SK-N-SH (cell line): ENCODE measurements at regions not wholly inside any gene's neighbourhood (a gene's known extent, or its start where the extent isn't known, plus 50 kb on each side); places are given as distances from the start of the nearest gene placed in this dataset.

Experiments
- CTCF ChIA-PET: fragments of 300-600, 350-600 bp; formaldehyde crosslinking; extraction: SDS; loops from one replicate; lab custom pipeline; 2021; lab: Yijun Ruan, JAX
- POLR2A ChIA-PET: fragments of 350-600 bp; sonication (Branson Sonifier 250); formaldehyde crosslinking; extraction: SDS; loops from one replicate; lab custom pipeline; 2020; ENCODE audit warnings: antibody characterized with exemption, inconsistent platforms; lab: Yijun Ruan, JAX
- DNase-seq: peaks from one replicate; pipeline ENCODE4 v3.0.0; 2012
- H2AFZ ChIP-seq: fragments of 200-600 bp; sonication (generic); 2 replicates; pipeline ENCODE4 v1.8.1; 2016; ENCODE audit warnings: antibody characterized with exemption, mild to moderate bottlenecking, low read depth
- H3F3A ChIP-seq: fragments of 200-600 bp; sonication (generic); replicated peaks from 2 replicates; pipeline ENCODE3; 2016; ENCODE audit warnings: antibody characterized with exemption, mild to moderate bottlenecking; ENCODE audit not compliant: insufficient read depth
- H3K27ac ChIP-seq, 2 experiments: fragments of 200-500 bp in 1 of 2; fragments of 200-600 bp in 1 of 2; sonication (Bioruptor generic) in 1 of 2; sonication (generic), shearing (Covaris generic) in 1 of 2; 2 replicates each; pipeline versions ENCODE4 v1.5.1 to v1.6.1; 2014 to 2016; ENCODE audit warnings: low read depth in 2 of 2, inconsistent platforms in 1 of 2, low read length in 1 of 2, mild to moderate bottlenecking in 1 of 2, mixed read lengths in 1 of 2
- H3K27me3 ChIP-seq: fragments of 200-600 bp; sonication (generic), shearing (Covaris generic); 2 replicates; pipeline ENCODE4 v1.6.1; 2016; ENCODE audit warnings: mixed run types; ENCODE audit not compliant: insufficient read depth
- H3K36me3 ChIP-seq, 2 experiments: fragments of 200-500 bp in 1 of 2; fragments of 200-600 bp in 1 of 2; sonication (Bioruptor generic) in 1 of 2; sonication (generic) in 1 of 2; replicated peaks in 1 of 2; 2 replicates each; pipeline versions ENCODE3 to v1.5.1; 2014 to 2016; ENCODE audit warnings: low read length in 1 of 2, mild to moderate bottlenecking in 1 of 2; ENCODE audit not compliant: insufficient read depth in 2 of 2, control insufficient read depth in 1 of 2
- H3K4me1 ChIP-seq, 2 experiments: fragments of 200-500 bp in 1 of 2; fragments of 200-600 bp in 1 of 2; sonication (Bioruptor generic) in 1 of 2; sonication (generic), shearing (Covaris generic) in 1 of 2; 2 replicates each; pipeline versions ENCODE4 v1.5.1 to v1.6.1; 2014 to 2016; ENCODE audit warnings: low read depth in 1 of 2, low read length in 1 of 2, mixed run types in 1 of 2; ENCODE audit not compliant: insufficient read depth in 2 of 2, control insufficient read depth in 1 of 2
- H3K4me2 ChIP-seq: fragments of 200-600 bp; sonication (generic), shearing (Covaris generic); 2 replicates; pipeline ENCODE4 v1.6.1; 2017; ENCODE audit warnings: mixed run types
- H3K4me3 ChIP-seq, 2 experiments: fragments of 200-500 bp in 1 of 2; fragments of 200-600 bp in 1 of 2; sonication (Bioruptor generic) in 1 of 2; sonication (generic), shearing (Covaris generic) in 1 of 2; 2 replicates each; pipeline versions ENCODE4 v1.5.1 to v1.8.1; 2014 to 2016; ENCODE audit warnings: low read depth in 2 of 2, inconsistent platforms in 1 of 2, low read length in 1 of 2, mild to moderate bottlenecking in 1 of 2, mixed read lengths in 1 of 2, moderate library complexity in 1 of 2
- H3K79me2 ChIP-seq: fragments of 200-600 bp; sonication (generic); 2 replicates; pipeline ENCODE4 v1.8.1; 2017; ENCODE audit warnings: mild to moderate bottlenecking; ENCODE audit not compliant: insufficient read depth
- H3K9ac ChIP-seq: fragments of 200-600 bp; sonication (generic); 2 replicates; pipeline ENCODE4 v1.6.1; 2017; ENCODE audit warnings: mixed run types
- H3K9me2 ChIP-seq: fragments of 200-600 bp; sonication (generic); 2 replicates; pipeline ENCODE4 v1.6.1; 2017; ENCODE audit warnings: mixed run types
- H3K9me3 ChIP-seq: fragments of 200-600 bp; sonication (generic); 2 replicates; pipeline ENCODE4 v1.6.1; 2017; ENCODE audit warnings: mixed run types, mild to moderate bottlenecking, moderate library complexity
- H4K20me1 ChIP-seq: fragments of 200-600 bp; sonication (generic); 2 replicates; pipeline ENCODE4 v1.6.1; 2017; ENCODE audit warnings: mild to moderate bottlenecking, mixed run types; ENCODE audit not compliant: insufficient read depth
- ELF1 ChIP-seq: IDR thresholded peaks from 2 replicates; pipeline ENCODE4 v1.4.0; 2012
- EP300 ChIP-seq, 2 experiments: IDR thresholded peaks; 2 replicates each; pipeline versions ENCODE4 v1.4.0 to v1.6.1; 2012; ENCODE audit warnings: borderline replicate concordance in 1 of 2, low read depth in 1 of 2, low read length in 1 of 2
- EZH2phosphoT487 ChIP-seq: fragments of 200-600 bp; sonication (generic); IDR thresholded peaks from 2 replicates; pipeline ENCODE4 v1.6.1; 2017; ENCODE audit warnings: low read depth, mixed run types, mild to moderate bottlenecking, antibody characterized with exemption, moderate library complexity, borderline replicate concordance
- FOSL2 ChIP-seq: IDR thresholded peaks from 2 replicates; pipeline ENCODE4 v1.4.0; 2012; ENCODE audit warnings: low read depth, mild to moderate bottlenecking, moderate library complexity, borderline replicate concordance
- FOXJ3 ChIP-seq: sonication (generic); formaldehyde crosslinking; IDR thresholded peaks from 2 replicates; pipeline ENCODE4 v1.5.1; 2020; ENCODE audit warnings: mild to moderate bottlenecking, missing genetic modification reagents
- GABPA ChIP-seq: IDR thresholded peaks from 2 replicates; pipeline ENCODE4 v1.4.0; 2012; ENCODE audit warnings: low read depth, mild to moderate bottlenecking
- GATA2 ChIP-seq: sonication (generic); formaldehyde crosslinking; IDR thresholded peaks from 2 replicates; pipeline ENCODE4 v1.5.0; 2020; ENCODE audit warnings: mild to moderate bottlenecking, missing genetic modification reagents
- IRF3 ChIP-seq: fragments of 150-350 bp; IDR thresholded peaks from 2 replicates; pipeline ENCODE4 v1.6.1; 2016; ENCODE audit warnings: mild to moderate bottlenecking, low read depth, low read length
- RXRA ChIP-seq: IDR thresholded peaks from 2 replicates; pipeline ENCODE4 v1.4.0; 2012; ENCODE audit warnings: low read depth, mild to moderate bottlenecking, borderline replicate concordance
- TCF12 ChIP-seq: IDR thresholded peaks from 2 replicates; pipeline ENCODE4 v1.4.0; 2012
- USF1 ChIP-seq: IDR thresholded peaks from 2 replicates; pipeline ENCODE4 v1.4.0; 2012; ENCODE audit warnings: low read depth, borderline replicate concordance
- YY1 ChIP-seq: IDR thresholded peaks from 2 replicates; pipeline ENCODE4 v1.4.0; 2012; ENCODE audit warnings: low read depth, mild to moderate bottlenecking
- WGBS: methylation state at CpG from one replicate; pipeline ENCODE4 v1.1.6; 2017; ENCODE audit warnings: low lambda C conversion rate; 5-methylcytosine and 5-hydroxymethylcytosine counted together

GRCh38 chr3:109939817-109940216 lies 602.5 kb upstream of the DPPA4 start:
- DNase-seq = no peak
- Histone ChIP-seq H3F3A (no peaks in the 10 kb centered on the region), H3K4me3 (no peak overlapping the region), H3K9me2 (peaks cover 4% of the 10 kb centered on the region; the same call in 1 of the 2 replicates), H3K4me2 (no peak overlapping the region), H2AFZ (no peak overlapping the region), H3K9me3 (no peaks in the 10 kb centered on the region), H3K79me2 (no peaks in the 10 kb centered on the region), H3K4me1 (no peaks in the 10 kb centered on the region), H3K27ac (no peak overlapping the region), H4K20me1 (no peaks in the 10 kb centered on the region), H3K9ac (no peak overlapping the region), H3K27me3 (no peaks in the 10 kb centered on the region), H3K36me3 (no peaks in the 10 kb centered on the region)
- POLR2A ChIA-PET = no interaction called here
- TF ChIP-seq IRF3 (no peak), GABPA (no peak), TCF12 (no peak), YY1 (no peak), USF1 (no peak), EP300 (IDR thresholded peaks at IDR 0.05; ENCODE audit: borderline replicate concordance in 1 of 2, low read depth in 1 of 2, low read length in 1 of 2) (no peak), ELF1 (no peak), FOXJ3 (CRISPR knock-in tag) (no peak), FOSL2 (no peak), GATA2 (CRISPR knock-in tag) (no peak), EZH2phosphoT487 (no peak), RXRA (no peak)
- 36% methylated on average over 1 of the region's 1 CpG for WGBS
- CTCF ChIA-PET = no interaction called here

GRCh38 chr3:109943181-109943580 lies 605.8 kb upstream of the DPPA4 start:
- H3F3A ChIP-seq = no peaks in the 10 kb centered on the region
- no peak overlapping the region for H2AFZ ChIP-seq
- H3K4me1 ChIP-seq = no peaks in the 10 kb centered on the region
- no peak for TF ChIP-seq EZH2phosphoT487
- no peak overlapping the region for H3K4me3 ChIP-seq
- no peaks in the 10 kb centered on the region for H3K79me2 ChIP-seq
- H3K9me3 ChIP-seq = no peaks in the 10 kb centered on the region
- H4K20me1 ChIP-seq = no peaks in the 10 kb centered on the region
- no peak overlapping the region for H3K9ac ChIP-seq
- H3K27me3 ChIP-seq = no peaks in the 10 kb centered on the region
- H3K4me2 ChIP-seq = no peak overlapping the region
- DNase-seq = no peak
- peaks cover 4% of the 10 kb centered on the region; the same call in 1 of the 2 replicates for H3K9me2 ChIP-seq
- POLR2A ChIA-PET = no interaction called here
- H3K27ac ChIP-seq = no peak overlapping the region
- CTCF ChIA-PET = no interaction called here
- WGBS = 79% methylated on average over 3 of the region's 3 CpGs
- no peaks in the 10 kb centered on the region for H3K36me3 ChIP-seq
